H1 (cell line): ENCODE measurements at regions not wholly inside any gene's neighbourhood (a gene's known extent, or its start where the extent isn't known, plus 50 kb on each side); places are given as distances from the start of the nearest gene placed in this dataset.

ENCODE experiments used
- BACH1 ChIP-seq: IDR thresholded peaks from 2 replicates; pipeline ENCODE4 v1.6.1; 2012; ENCODE audit warnings: low read length, improper control_type of control experiment
- TF ChIP-seq, protein P1 (sequence below): fragments of 300-600 bp; sonication (generic); IDR thresholded peaks from 2 replicates; pipeline ENCODE4 v1.7.1; 2012; ENCODE audit warnings: low read length, moderate library complexity, mild to moderate bottlenecking, inconsistent platforms; ENCODE audit not compliant: insufficient replicate concordance

DNA sequence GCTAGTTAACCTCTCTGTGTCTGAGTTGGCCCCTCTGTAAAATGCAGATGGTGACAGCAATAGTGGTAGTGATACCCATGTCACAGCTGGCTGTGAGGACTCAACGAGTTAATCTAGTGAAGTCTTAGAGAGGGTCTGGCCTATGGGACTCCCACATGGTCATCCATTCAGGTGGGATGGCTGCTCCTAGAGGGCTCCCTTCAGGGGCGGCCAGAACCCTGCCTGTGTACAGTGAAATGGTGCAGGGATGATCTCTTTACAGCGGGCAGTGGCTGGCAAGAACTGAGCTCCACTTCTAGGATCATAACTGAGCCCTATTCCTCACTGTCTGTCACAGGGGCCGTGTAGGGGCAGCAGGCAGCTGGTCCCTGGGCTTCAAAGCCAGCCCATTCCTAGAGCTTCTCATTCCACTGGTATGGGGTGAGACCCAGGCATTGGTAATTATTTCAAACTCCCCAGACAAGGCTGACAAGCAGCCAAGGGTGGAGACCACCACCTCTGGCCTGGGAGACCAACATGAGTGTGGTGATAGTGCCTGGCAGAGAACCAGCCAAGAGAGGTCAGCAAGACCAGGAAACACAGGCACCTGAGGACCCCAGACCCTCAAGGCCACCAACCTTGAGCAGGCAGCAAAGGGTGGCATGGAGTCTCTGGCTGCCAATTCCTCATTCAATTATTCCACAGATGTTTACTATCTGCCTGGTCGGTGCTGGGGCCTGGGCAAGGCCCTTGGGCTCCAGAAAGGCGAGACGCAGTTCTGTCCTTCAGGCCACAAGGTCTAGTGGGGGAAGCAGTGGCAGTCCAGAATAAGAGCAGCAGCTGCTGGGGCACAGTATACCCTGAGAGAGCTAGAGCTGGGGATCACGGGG lies 103.4 kb downstream of the MRPL14 start (continued):
- TF ChIP-seq, protein P1, sequence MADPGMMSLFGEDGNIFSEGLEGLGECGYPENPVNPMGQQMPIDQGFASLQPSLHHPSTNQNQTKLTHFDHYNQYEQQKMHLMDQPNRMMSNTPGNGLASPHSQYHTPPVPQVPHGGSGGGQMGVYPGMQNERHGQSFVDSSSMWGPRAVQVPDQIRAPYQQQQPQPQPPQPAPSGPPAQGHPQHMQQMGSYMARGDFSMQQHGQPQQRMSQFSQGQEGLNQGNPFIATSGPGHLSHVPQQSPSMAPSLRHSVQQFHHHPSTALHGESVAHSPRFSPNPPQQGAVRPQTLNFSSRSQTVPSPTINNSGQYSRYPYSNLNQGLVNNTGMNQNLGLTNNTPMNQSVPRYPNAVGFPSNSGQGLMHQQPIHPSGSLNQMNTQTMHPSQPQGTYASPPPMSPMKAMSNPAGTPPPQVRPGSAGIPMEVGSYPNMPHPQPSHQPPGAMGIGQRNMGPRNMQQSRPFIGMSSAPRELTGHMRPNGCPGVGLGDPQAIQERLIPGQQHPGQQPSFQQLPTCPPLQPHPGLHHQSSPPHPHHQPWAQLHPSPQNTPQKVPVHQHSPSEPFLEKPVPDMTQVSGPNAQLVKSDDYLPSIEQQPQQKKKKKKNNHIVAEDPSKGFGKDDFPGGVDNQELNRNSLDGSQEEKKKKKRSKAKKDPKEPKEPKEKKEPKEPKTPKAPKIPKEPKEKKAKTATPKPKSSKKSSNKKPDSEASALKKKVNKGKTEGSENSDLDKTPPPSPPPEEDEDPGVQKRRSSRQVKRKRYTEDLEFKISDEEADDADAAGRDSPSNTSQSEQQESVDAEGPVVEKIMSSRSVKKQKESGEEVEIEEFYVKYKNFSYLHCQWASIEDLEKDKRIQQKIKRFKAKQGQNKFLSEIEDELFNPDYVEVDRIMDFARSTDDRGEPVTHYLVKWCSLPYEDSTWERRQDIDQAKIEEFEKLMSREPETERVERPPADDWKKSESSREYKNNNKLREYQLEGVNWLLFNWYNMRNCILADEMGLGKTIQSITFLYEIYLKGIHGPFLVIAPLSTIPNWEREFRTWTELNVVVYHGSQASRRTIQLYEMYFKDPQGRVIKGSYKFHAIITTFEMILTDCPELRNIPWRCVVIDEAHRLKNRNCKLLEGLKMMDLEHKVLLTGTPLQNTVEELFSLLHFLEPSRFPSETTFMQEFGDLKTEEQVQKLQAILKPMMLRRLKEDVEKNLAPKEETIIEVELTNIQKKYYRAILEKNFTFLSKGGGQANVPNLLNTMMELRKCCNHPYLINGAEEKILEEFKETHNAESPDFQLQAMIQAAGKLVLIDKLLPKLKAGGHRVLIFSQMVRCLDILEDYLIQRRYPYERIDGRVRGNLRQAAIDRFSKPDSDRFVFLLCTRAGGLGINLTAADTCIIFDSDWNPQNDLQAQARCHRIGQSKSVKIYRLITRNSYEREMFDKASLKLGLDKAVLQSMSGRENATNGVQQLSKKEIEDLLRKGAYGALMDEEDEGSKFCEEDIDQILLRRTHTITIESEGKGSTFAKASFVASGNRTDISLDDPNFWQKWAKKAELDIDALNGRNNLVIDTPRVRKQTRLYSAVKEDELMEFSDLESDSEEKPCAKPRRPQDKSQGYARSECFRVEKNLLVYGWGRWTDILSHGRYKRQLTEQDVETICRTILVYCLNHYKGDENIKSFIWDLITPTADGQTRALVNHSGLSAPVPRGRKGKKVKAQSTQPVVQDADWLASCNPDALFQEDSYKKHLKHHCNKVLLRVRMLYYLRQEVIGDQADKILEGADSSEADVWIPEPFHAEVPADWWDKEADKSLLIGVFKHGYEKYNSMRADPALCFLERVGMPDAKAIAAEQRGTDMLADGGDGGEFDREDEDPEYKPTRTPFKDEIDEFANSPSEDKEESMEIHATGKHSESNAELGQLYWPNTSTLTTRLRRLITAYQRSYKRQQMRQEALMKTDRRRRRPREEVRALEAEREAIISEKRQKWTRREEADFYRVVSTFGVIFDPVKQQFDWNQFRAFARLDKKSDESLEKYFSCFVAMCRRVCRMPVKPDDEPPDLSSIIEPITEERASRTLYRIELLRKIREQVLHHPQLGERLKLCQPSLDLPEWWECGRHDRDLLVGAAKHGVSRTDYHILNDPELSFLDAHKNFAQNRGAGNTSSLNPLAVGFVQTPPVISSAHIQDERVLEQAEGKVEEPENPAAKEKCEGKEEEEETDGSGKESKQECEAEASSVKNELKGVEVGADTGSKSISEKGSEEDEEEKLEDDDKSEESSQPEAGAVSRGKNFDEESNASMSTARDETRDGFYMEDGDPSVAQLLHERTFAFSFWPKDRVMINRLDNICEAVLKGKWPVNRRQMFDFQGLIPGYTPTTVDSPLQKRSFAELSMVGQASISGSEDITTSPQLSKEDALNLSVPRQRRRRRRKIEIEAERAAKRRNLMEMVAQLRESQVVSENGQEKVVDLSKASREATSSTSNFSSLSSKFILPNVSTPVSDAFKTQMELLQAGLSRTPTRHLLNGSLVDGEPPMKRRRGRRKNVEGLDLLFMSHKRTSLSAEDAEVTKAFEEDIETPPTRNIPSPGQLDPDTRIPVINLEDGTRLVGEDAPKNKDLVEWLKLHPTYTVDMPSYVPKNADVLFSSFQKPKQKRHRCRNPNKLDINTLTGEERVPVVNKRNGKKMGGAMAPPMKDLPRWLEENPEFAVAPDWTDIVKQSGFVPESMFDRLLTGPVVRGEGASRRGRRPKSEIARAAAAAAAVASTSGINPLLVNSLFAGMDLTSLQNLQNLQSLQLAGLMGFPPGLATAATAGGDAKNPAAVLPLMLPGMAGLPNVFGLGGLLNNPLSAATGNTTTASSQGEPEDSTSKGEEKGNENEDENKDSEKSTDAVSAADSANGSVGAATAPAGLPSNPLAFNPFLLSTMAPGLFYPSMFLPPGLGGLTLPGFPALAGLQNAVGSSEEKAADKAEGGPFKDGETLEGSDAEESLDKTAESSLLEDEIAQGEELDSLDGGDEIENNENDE, result no peak
- TF ChIP-seq BACH1, result no peak
